ENCODE measurements at regions not wholly inside any gene's neighbourhood (a gene's known extent, or its start where the extent isn't known, plus 50 kb on each side); places are given as distances from the start of the nearest gene placed in this dataset.

DNA sequence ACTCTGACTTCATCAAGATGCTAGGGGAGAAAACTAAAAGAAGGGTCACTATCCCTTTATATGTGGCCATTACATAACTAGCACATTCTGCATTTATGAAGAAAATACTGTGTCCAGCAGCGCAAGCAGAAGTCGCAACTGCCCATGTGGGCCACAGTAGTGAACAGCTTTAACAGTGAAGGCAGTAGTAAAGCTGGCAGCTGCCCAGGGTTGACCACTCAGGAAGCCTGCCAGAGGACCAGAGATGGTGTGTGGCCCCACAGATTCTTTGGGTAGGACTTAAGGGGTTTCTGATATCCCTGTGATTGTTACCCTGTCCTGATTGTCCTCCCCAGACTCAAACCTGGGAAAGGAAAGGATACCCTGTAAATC, 88.3 kb upstream of the NT5E start:
- no peak overlapping the region for H3K4me3 ChIP-seq (ENCODE audit: low read depth in 1 of 3, low read length in 3 of 3)
- no peak overlapping the region for H3K27ac ChIP-seq (ENCODE audit: low read depth in 1 of 2, low read length in 2 of 2)
- WGBS: 96% methylated on average over 2 of the region's 2 CpGs

More for the DNA sequence above, 88.3 kb upstream of the NT5E start:
- no peaks in the 10 kb centered on the region for H3K36me3 ChIP-seq (ENCODE audit: control insufficient read depth in 4 of 4, insufficient read depth in 3 of 4, low read depth in 1 of 4, low read length in 3 of 4)
- TF ChIP-seq HNF4G (IDR thresholded peaks at IDR 0.05): no peak
- TF ChIP-seq, protein P1, sequence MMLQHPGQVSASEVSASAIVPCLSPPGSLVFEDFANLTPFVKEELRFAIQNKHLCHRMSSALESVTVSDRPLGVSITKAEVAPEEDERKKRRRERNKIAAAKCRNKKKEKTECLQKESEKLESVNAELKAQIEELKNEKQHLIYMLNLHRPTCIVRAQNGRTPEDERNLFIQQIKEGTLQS (IDR thresholded peaks at IDR 0.05): no peak
- TF ChIP-seq NR2F2 (IDR thresholded peaks at IDR 0.05): no peak
- no peak for TF ChIP-seq JUND (IDR thresholded peaks at IDR 0.05)
- no peak for TF ChIP-seq HNF4A (conservative IDR thresholded peaks at IDR 0.05)
- TF ChIP-seq, protein P2, sequence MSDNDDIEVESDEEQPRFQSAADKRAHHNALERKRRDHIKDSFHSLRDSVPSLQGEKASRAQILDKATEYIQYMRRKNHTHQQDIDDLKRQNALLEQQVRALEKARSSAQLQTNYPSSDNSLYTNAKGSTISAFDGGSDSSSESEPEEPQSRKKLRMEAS (IDR thresholded peaks at IDR 0.05): no peak
- no peak for TF ChIP-seq SP1 (IDR thresholded peaks at IDR 0.05)
- TF ChIP-seq GABPA (IDR thresholded peaks at IDR 0.05 in 1 of 2, conservative IDR thresholded peaks at IDR 0.05 in 1 of 2): no peak
- TF ChIP-seq EGR1 (IDR thresholded peaks at IDR 0.05; ENCODE audit: low read depth in 2 of 2): no peak
- TF ChIP-seq FOXA2 (IDR thresholded peaks at IDR 0.05): no peak
- TF ChIP-seq RAD21 (IDR thresholded peaks at IDR 0.05): no peak
- TF ChIP-seq YY1 (IDR thresholded peaks at IDR 0.05): no peak
- TF ChIP-seq FOXA1 (IDR thresholded peaks at IDR 0.05): no peak
- TF ChIP-seq RXRA (IDR thresholded peaks at IDR 0.05): no peak
- TF ChIP-seq, protein P3, sequence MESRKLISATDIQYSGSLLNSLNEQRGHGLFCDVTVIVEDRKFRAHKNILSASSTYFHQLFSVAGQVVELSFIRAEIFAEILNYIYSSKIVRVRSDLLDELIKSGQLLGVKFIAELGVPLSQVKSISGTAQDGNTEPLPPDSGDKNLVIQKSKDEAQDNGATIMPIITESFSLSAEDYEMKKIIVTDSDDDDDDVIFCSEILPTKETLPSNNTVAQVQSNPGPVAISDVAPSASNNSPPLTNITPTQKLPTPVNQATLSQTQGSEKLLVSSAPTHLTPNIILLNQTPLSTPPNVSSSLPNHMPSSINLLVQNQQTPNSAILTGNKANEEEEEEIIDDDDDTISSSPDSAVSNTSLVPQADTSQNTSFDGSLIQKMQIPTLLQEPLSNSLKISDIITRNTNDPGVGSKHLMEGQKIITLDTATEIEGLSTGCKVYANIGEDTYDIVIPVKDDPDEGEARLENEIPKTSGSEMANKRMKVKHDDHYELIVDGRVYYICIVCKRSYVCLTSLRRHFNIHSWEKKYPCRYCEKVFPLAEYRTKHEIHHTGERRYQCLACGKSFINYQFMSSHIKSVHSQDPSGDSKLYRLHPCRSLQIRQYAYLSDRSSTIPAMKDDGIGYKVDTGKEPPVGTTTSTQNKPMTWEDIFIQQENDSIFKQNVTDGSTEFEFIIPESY (IDR thresholded peaks at IDR 0.05): no peak
- TF ChIP-seq, protein P4, sequence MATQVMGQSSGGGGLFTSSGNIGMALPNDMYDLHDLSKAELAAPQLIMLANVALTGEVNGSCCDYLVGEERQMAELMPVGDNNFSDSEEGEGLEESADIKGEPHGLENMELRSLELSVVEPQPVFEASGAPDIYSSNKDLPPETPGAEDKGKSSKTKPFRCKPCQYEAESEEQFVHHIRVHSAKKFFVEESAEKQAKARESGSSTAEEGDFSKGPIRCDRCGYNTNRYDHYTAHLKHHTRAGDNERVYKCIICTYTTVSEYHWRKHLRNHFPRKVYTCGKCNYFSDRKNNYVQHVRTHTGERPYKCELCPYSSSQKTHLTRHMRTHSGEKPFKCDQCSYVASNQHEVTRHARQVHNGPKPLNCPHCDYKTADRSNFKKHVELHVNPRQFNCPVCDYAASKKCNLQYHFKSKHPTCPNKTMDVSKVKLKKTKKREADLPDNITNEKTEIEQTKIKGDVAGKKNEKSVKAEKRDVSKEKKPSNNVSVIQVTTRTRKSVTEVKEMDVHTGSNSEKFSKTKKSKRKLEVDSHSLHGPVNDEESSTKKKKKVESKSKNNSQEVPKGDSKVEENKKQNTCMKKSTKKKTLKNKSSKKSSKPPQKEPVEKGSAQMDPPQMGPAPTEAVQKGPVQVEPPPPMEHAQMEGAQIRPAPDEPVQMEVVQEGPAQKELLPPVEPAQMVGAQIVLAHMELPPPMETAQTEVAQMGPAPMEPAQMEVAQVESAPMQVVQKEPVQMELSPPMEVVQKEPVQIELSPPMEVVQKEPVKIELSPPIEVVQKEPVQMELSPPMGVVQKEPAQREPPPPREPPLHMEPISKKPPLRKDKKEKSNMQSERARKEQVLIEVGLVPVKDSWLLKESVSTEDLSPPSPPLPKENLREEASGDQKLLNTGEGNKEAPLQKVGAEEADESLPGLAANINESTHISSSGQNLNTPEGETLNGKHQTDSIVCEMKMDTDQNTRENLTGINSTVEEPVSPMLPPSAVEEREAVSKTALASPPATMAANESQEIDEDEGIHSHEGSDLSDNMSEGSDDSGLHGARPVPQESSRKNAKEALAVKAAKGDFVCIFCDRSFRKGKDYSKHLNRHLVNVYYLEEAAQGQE (IDR thresholded peaks at IDR 0.05): no peak
- TF ChIP-seq, protein P5, sequence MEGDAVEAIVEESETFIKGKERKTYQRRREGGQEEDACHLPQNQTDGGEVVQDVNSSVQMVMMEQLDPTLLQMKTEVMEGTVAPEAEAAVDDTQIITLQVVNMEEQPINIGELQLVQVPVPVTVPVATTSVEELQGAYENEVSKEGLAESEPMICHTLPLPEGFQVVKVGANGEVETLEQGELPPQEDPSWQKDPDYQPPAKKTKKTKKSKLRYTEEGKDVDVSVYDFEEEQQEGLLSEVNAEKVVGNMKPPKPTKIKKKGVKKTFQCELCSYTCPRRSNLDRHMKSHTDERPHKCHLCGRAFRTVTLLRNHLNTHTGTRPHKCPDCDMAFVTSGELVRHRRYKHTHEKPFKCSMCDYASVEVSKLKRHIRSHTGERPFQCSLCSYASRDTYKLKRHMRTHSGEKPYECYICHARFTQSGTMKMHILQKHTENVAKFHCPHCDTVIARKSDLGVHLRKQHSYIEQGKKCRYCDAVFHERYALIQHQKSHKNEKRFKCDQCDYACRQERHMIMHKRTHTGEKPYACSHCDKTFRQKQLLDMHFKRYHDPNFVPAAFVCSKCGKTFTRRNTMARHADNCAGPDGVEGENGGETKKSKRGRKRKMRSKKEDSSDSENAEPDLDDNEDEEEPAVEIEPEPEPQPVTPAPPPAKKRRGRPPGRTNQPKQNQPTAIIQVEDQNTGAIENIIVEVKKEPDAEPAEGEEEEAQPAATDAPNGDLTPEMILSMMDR (IDR thresholded peaks at IDR 0.05; ENCODE audit: low read depth, low read length, missing input control): no peak
- no peak for TF ChIP-seq TAF1 (conservative IDR thresholded peaks at IDR 0.05)
- DNase-seq (ENCODE audit: low spot score): no peak
- no peak overlapping the region for H3K9ac ChIP-seq (ENCODE audit: low read depth in 1 of 2, low read length in 2 of 2)
- no peaks in the 10 kb centered on the region for H3K4me1 ChIP-seq (ENCODE audit: control insufficient read depth in 4 of 4, insufficient read depth in 4 of 4, low read length in 3 of 4)
- H3K27me3 ChIP-seq (ENCODE audit: control insufficient read depth in 4 of 4, insufficient read depth in 4 of 4, low read length in 3 of 4): no peaks in the 10 kb centered on the region
- no peaks in the 10 kb centered on the region for H3K9me3 ChIP-seq (ENCODE audit: control insufficient read depth in 4 of 4, low read length in 3 of 4)
